GM18868 (cell line): ENCODE measurements at regions not wholly inside any gene's neighbourhood (a gene's known extent, or its start where the extent isn't known, plus 50 kb on each side); places are given as distances from the start of the nearest gene placed in this dataset.

ENCODE experiments used
- ATAC-seq: cut with Tn5 transposase; IDR thresholded peaks from one replicate; pipeline ENCODE4 v1.9.1; 2021; ENCODE audit warnings: mild to moderate bottlenecking, moderate library complexity; ENCODE audit not compliant: unreplicated experiment

DNA sequence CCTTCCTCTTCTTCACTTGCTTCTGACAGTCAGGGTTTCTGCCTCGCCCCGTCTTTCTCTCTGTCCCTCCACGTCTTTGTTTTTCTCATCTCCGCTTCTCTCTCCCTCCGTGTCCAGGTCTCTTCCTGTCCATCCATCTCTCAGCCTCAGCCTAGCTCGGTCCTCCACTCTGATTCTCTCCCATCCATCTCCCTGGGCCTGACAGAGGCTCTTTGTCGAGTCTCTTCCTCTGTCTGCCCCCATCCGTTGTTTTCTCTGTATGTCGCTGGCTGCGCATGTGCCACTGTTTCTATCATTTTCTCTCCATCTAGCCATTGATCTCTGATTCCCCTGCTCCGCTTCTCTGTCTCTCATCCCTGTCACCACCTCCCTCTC lies 328.9 kb upstream of the TBX3 start:
- no peak for ATAC-seq

DNA sequence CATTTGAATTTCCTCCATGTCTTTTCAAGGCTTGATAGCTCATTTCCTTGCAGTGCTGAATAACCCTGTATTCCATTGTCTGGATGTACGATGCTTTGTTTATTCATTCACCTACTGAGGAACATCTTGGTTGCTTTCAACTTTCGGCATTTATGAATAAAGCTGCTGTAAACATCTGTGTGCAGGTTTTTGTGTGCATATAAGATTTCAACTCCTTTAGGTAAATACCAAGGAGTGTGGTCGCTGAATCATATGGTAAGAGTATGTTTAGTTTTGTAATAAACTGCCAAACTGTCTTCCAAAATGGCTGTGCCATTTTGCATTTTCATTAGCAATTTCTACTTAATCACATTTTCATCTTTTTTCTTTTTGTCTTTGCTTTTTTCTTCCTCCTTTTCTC lies 327.7 kb upstream of the TBX3 start:
- ATAC-seq, result no peak

DNA sequence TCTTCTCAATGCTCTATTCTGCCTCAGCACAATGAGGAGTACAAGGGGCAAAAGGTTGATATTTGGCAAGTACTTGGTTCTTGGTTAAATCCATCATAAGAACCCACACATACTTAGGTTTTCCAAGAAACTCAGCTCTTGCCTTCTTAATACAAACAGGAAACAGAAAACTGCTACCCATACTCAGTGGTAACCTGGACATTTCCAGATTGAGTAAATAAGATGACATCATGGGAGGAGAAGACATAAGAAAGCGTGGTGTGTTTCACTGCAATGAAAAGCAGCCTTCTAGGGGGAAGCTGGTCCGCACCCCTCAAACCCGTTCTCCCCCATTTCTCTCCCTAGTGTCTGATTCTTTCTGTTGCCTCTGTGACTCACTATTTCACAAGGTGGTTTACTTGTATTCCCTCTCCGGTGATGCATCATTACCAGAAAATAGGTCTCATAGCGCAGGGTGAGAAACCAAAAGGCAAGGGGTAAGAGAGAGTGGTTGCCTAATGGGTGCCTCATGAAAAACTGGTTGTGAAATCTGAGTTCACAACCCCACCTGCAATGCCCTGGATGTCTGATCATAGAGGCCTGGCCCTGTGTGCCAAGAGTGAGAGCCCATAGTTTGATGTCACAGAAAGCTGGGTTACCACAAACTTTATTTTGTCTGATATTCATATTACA lies 326.5 kb upstream of the TBX3 start:
- no peak for ATAC-seq

DNA sequence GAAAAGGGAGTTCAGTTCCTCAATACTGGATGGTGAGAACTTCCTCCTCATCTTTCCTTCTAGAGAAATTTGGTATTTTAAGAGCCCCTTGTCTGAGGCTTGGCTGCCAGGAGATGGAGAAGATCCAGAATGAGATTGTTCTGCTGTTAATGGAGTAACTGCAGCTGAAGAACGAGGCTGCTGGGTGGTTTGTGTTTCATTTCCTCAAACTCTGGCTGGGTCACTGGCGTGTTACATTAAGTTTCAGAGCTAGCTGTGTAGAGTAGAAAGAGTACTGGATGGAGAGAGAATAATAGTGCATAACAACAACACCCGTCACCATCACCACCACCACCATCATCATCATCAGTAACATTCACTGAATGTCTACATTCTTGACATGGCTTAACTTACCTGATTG lies 325.0 kb upstream of the TBX3 start:
- ATAC-seq, result no peak

DNA sequence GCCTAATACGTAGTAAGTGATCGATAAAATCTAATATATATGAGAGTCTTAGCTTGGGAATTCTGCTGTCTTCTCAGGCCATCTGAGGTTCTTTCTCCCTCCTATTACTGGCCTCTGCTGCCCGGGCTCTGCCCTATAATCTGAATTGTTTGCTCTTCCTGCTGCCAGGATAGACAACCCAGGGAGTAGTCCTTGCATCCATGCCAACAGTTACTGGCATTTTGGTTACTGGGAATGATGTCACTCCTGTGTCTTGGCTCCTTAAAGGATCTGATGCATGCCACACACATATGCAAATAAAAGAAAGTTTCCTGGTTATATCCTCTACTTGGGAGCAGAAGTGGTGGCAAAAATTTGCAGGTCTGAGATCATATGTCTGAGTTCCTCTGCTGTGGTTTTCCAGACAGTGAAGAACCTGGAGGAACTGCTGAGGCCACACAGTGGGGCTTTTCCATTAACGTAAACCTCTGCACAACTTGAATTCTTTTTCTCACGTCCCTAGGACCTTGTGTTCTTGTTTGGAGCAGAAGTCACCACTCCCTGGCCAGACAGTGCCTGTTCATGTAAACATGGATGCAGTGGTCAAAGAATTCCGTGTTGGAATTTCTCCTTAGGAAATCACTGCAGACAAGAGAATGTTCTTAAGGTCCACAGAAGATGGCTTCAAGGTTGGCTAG lies 320.6 kb upstream of the TBX3 start:
- no peak for ATAC-seq

DNA sequence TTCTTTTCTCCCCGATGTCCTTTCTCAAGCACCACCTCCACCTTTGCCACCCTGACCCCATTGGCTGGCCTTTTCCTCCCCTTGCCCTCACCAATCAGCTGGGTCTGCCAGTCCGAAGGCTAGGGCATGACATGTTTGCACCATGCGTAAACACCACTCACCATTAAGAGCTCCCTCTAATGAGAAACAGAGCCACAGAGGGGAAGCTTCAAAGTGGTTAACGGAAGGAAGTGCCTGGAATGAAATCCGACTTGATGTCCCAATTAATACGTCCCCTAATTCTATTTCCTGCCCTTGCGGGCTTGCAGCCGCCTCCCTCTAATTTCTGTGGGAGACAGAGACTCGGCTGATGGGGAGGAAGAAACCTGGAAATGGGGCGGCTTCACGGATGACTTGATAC lies 318.5 kb upstream of the TBX3 start:
- ATAC-seq, result no peak

DNA sequence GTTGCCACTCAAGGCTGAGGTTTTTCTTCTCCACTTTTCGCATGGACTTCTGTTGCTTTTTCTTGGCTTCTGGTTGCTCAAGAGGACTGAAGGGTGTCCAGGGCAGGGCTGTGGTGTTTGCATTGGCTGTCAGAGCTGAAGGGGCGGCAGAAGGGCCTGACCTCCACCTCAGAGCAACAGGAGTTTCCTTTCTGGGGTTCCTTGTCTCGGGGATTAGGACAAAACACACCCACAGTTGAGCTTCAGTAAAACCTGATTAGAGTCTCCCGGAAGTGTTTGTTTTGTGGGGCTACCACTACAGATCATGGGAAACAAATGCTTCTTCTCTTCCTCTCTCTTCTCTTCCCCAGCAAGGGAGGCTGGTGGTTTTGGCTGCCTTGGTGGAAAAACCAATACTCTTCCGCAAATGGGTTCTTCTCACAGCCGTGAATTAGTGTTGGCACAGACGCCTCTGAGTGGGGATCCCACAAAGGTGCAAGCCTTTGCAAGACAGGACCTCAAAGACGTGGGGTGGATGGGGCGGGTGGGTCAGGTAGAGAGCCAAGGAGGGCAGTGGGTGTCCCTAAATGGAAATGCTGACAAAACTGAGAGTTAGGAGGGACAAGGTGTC lies 317.7 kb upstream of the TBX3 start:
- no peak for ATAC-seq

DNA sequence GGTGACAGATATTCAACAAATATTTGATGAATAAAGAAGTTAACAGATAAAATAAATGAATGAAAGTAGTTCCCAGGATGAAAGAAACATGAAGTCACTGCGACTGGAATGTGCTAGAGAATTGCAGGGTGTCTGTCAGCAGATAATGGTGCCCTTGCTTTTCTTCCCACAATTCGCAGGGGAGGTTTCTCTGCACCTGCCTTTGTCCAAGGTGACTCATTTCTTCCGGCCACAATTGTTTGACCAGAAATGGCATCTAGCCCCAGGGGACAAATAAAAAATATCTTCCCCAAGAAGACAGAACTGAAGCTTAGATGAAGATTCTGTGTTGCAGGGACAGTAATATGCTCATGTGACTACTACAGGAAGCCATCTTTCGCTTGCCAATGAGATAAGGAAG lies 316.1 kb upstream of the TBX3 start:
- ATAC-seq, result no peak

DNA sequence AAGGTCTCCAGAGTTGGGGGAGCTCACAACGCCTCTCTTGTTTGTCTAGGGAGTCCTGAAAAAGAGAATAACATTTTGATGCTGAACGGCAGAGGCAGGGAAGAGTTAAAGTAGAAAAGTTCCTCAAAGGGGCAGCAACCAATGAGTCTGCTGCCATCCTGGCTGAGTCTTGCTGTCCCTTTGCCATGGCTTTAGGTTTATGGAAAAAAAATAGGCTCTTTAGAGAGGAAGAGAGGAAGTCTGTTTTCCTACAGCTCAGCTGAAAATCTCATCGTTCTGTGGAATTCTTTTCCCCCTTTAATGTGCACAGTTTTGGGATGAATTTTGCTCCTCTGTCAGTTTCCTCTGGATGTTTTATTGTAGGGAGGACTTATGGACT lies 314.8 kb upstream of the TBX3 start:
- ATAC-seq, result no peak

DNA sequence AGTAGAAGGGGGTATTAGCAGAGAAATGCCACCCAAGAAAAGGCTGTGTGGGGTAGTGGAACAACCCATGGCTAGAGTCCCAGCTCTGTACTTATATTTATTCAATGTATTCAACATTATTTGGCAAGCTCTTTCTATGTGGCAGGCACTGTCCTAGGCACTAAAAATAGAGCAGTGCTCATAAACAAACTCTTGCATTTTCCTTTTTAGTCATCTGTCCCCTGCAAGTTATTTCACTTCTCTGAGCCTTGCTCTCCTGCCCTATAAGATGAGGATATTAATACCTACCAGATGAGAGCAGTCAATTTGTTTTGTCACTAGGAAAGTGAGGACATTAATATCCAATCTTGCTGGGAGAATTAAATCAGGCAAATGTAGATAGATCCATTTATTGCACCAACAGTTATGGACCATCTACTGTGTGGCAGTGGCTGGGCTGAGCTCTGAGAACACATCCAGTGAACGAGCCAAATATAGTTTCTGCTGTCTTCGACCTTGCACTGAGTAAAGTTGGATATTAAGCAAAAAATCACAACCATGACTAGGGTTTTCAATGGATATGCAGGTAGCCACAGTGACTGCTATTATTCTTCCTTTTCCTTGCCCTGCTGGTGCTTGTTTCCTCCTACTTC lies 314.3 kb upstream of the TBX3 start:
- no peak for ATAC-seq

DNA sequence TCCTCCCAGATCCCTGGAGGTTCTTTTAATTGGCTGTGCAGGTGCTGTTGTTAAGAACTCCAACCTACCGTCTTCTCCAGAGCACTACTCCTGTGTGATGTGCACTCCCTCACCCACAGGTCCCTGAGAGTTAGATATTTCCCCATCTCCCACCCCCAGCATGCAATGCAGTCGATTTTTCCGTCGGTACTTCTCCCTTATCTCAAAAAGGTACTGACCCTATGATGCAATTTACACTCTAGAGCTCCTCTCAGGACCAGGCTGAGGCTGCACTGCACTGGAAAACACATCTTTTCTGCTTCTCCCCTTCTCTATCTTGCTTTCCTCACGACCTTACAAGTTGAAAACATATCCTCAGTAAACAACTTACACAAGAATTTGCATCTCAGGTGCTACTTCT lies 312.4 kb upstream of the TBX3 start:
- no peak for ATAC-seq

DNA sequence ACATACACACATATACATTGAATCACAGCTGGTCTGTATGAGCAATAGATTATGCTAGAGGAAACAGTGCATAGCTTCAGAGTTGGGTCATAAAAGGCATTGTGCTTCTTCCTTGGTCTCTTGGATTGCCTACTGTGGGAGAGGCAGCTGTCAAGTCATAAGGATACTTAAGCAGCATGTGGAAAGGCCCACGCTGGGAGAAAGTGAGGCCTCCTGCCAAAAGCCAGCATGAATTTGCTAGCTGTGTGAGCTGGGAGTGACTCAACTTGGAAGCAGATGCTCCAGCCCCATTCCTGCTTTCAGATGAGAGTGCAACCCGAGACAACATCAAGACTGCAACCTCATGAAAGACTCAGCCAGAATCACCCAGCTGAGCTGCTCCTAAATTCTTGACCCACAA lies 311.9 kb upstream of the TBX3 start:
- ATAC-seq, result no peak

DNA sequence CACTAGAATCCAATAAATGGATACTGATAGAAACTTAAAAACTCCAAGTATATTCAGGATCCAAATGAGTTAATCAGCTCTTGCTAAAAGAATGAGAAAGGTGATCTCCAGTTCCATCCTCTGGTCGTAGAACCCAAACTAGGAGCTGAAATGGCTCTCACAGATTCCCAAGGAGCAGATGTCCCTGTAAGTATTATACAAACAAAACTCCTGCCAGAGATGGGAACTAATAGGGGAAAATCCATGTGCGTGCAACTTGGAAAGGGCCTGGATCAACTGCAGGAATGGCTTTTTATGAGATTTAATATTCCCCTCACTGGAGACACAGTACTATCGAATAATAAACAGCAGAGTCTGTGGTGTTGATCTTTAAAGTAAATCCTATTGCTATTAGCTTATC lies 309.2 kb upstream of the TBX3 start:
- no peak for ATAC-seq

DNA sequence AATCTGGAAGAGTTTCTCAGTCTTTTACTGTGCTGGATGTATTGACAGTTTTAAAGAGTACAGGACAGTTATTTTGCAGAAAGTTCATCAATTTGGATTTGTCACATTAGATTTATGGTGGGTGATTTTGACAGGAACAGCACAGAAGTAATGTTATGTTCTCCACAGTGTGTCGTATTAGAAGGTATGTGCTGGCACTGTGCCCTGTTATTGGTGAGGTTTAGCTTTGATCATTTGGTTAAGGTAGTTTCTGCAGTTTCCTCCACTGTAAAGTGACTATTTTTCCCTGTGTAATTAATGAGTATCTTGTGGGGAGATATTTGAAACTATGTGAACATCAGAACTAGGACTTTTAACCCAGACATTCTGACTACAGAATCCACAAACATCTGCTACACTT lies 308.5 kb upstream of the TBX3 start:
- no peak for ATAC-seq

DNA sequence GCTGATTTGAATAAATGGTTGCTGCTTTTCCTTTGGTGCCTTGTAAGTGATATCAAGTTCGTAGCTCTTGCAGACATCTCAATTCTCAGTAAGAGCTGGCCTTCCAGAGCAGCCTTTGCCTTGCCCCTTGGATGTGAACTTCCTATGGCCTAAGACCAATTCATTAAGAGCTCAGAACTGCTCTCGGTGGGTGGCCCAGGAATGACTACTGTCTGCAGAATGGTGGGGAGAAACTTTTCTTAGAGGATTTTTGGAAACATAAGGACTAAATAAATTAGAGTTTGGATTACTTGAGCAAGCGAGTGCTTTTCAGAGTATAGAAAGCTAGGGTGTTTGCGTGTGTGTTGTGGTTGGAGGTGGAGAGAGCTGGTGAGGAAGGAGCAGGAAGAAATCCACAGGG lies 306.4 kb upstream of the TBX3 start:
- ATAC-seq, result no peak

DNA sequence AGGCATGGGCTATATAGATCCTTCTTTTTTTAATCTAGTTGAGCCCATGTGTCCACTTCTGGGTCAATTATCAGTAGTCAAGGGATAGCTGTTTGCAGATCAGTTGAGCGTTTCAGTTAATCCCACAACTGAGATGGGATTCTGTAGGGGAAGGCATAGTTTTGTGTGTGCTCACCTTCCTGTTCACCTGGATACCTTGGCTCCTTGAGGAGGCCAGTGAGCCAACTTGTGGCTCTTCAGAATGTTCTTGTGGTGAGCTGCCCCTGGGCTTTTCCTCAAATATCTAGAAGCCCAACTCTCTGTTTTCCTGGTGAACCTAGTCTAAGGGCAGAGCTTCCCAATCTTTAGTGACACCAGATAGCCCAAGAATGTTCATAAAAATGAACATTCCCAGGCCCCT lies 302.9 kb upstream of the TBX3 start:
- ATAC-seq, result no peak

DNA sequence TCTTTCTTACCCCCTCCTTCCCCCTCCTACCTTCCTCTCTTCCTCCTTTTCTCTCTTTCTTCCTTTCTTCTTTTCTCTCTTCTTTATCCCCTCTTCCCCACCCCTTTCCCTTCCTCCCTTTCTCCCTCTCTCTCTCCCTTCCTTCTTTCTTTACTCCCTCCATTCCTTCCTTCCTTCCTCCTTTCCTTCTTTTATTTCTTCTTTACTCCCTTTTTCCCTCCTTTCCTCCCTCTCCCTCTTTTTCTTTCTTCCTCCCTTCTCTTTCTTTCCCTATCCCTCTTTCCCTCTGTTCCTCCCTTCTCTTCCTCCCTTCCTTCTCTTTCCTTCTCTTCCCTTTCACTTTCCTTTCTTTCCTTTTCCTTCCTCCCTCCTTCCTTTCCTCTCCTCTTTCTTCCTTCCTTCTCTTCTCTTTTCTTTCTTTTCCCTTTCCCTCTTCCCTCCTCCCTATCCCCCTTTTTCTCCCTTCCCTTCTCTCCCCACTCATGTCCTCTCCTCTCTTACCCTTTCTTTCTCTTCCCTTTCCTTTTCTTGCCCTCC lies 302.3 kb upstream of the TBX3 start:
- no peak for ATAC-seq

DNA sequence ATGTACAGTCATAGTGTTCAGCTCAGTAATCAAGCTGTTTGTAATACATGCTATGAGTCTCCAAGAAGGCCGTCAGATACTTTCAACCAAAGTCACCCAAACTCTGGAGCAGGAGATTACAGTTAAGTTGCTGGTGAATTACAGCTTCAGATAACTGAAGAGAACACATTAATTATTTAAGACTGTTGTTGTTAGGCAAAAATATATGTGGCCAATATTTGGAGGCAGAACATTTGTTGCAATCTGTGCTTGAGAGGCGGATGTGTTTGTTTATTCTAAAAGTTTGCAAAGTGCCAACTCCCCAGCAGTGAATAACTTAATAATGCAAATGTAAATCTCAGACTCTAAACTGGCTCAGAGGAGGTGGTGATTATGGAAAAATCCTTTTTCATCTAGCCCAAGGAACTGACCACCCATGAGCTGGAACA lies 300.7 kb upstream of the TBX3 start:
- no peak for ATAC-seq

DNA sequence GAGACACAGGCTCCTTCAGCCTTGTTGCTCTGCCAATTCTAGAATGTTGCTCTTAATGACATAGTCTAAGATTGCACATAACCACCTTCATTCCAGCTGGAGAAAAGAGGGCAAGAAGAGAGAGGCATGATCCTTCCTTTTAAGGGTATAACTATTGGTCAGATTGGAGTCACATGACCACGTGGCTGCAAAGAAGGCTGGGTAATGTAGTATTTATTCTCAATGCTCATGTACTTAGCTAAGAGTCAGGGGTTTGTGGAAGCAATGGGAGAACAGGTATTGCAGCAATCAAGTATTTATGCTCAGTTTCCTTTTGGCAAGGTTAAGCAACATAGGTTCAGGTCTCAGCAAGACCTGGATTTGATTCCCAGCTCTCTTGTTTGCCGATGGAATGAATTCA lies 298.8 kb upstream of the TBX3 start:
- no peak for ATAC-seq

DNA sequence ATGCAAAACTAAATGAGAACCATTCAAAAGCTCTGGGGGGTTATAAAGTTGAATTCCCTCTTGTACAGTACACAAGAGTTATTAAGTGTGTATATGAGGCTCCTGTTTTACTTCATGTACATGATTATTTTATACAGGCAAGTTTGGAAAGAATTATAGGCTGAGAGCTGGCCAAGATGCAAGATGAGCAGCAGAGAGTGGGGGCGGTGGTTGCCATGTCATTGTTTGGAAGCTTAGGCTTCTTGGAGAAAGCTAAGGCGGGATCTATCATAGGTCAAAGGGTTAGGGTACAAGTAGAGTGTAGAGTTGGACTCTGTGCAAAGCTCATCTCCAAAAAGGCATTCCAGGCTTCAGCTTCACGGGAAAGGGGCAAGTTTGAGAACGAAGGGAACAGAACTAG lies 297.1 kb upstream of the TBX3 start:
- no peak for ATAC-seq

DNA sequence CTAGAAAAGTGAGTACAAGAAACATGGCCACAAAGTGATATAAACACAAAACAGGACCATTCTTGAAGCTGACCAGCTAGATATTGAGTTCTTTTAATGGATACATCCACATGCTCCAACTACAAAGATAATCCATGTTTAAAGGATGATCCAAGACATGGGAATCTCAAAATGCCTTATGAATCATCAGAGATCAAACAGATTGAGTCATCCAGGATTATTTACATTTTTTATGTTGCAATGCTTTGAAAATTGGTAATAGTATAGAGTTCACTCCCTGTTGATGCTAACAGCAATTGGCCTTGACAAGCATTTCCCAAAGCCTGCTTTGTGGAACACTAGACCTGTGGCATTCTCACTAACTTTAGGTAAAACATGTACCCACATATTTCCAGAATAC lies 293.0 kb upstream of the TBX3 start:
- no peak for ATAC-seq

DNA sequence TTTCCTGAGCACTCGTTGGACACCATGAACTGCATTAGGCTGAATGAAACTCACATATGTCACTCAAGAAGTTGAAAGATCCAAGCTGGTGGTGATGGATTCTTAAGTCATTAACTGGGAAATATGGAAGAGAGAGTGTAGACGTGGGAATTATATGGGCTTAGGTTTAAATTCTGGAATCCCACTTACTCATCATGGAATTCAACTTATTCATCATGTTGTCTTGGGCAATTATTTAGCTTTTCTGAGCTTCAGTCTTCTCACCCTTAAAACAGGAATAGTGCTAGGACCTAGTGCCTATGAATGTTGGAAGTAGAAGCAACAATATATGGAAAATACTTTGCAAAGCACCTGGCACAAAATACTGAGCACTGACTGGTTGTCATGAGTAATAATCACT lies 292.4 kb upstream of the TBX3 start:
- ATAC-seq, result no peak
